DND-41 (cell line): ENCODE measurements at regions not wholly inside any gene's neighbourhood (a gene's known extent, or its start where the extent isn't known, plus 50 kb on each side); places are given as distances from the start of the nearest gene placed in this dataset.

Experiments
- ATAC-seq: fragments of 200-7000 bp; cut with Tn5 transposase; 3 replicates; pipeline ENCODE4 v1.9.1; 2021; ENCODE audit warnings: low read depth; ENCODE audit not compliant: insufficient read depth
- DNase-seq: peaks from one replicate; pipeline ENCODE4 v3.0.0-alpha.2; 2020
- H2AFZ ChIP-seq: 2 replicates; pipeline ENCODE4 v1.6.0; 2012; ENCODE audit warnings: low read depth, low read length
- H3K27ac ChIP-seq: 2 replicates; pipeline ENCODE4 v1.5.1; 2012; ENCODE audit warnings: low read length, inconsistent platforms
- H3K27me3 ChIP-seq: fragments of 200-600 bp; sonication (generic); 2 replicates; pipeline ENCODE4 v1.6.0; 2012; ENCODE audit warnings: low read length, mild to moderate bottlenecking, inconsistent platforms; ENCODE audit not compliant: insufficient read depth, poor library complexity
- H3K36me3 ChIP-seq: 2 replicates; pipeline ENCODE4 v1.5.1; 2012; ENCODE audit warnings: low read length, inconsistent platforms; ENCODE audit not compliant: insufficient read depth
- H3K4me1 ChIP-seq: 2 replicates; pipeline ENCODE4 v1.5.1; 2012; ENCODE audit warnings: mild to moderate bottlenecking, low read length; ENCODE audit not compliant: insufficient read depth
- H3K4me2 ChIP-seq: 2 replicates; pipeline ENCODE4 v1.6.0; 2012; ENCODE audit warnings: mild to moderate bottlenecking, moderate library complexity, low read length, inconsistent platforms; ENCODE audit not compliant: insufficient read depth
- H3K4me3 ChIP-seq, 2 experiments: fragments of 200-600 bp in 1 of 2; shearing (Covaris generic) in 1 of 2; 2 replicates each; pipeline ENCODE4 v1.5.1; 2012 to 2016; ENCODE audit warnings: inconsistent platforms in 2 of 2, low read length in 2 of 2, mild to moderate bottlenecking in 2 of 2, low read depth in 1 of 2, moderate library complexity in 1 of 2
- H3K79me2 ChIP-seq: 2 replicates; pipeline ENCODE4 v1.6.0; 2012; ENCODE audit warnings: low read length, inconsistent platforms; ENCODE audit not compliant: insufficient read depth
- H3K9ac ChIP-seq: 2 replicates; pipeline ENCODE4 v1.6.0; 2012; ENCODE audit warnings: low read depth, mild to moderate bottlenecking, inconsistent platforms, low read length, moderate library complexity
- H3K9me3 ChIP-seq: 2 replicates; pipeline ENCODE4 v1.5.1; 2012; ENCODE audit warnings: low read length, moderate library complexity, mild to moderate bottlenecking, inconsistent platforms; ENCODE audit not compliant: insufficient read depth, severe bottlenecking
- H4K20me1 ChIP-seq: 2 replicates; pipeline ENCODE4 v1.6.0; 2012; ENCODE audit warnings: low read length; ENCODE audit not compliant: insufficient read depth
- CTCF ChIP-seq: IDR thresholded peaks from 2 replicates; pipeline ENCODE4 v1.5.1; 2012; ENCODE audit warnings: borderline replicate concordance, low read length, moderate library complexity, mild to moderate bottlenecking; ENCODE audit not compliant: poor library complexity, severe bottlenecking; ENCODE audit errors: extremely low read depth
- EZH2 ChIP-seq: IDR thresholded peaks from 3 replicates; pipeline ENCODE4 v1.6.1; 2012; ENCODE audit warnings: borderline replicate concordance, low read depth, mild to moderate bottlenecking, moderate library complexity, low read length, inconsistent platforms; ENCODE audit not compliant: severe bottlenecking

- no peak for DNase-seq
- ATAC-seq: no peak
- H3K27me3 ChIP-seq: peaks cover 11% of the 10 kb centered on the region
- no peak overlapping the region for H3K27ac ChIP-seq
- no peak overlapping the region for H3K4me2 ChIP-seq
- H3K79me2 ChIP-seq: no peaks in the 10 kb centered on the region
- H3K9me3 ChIP-seq: no peaks in the 10 kb centered on the region
- no peak overlapping the region for H2AFZ ChIP-seq
- TF ChIP-seq CTCF (no peak), EZH2 (no peak)
- H3K9ac ChIP-seq: no peak overlapping the region
- H4K20me1 ChIP-seq: no peaks in the 10 kb centered on the region
- H3K4me3 ChIP-seq: no peak overlapping the region
- H3K36me3 ChIP-seq: no peaks in the 10 kb centered on the region
- H3K4me1 ChIP-seq: no peaks in the 10 kb centered on the region
Measured at GRCh38 chr18:5068851-5069250, 128.2 kb downstream of the AKAIN1 start.

GRCh38 chr18:5066380-5066977 lies 130.6 kb downstream of the AKAIN1 start:
- Histone ChIP-seq H3K27me3 (peaks cover 11% of the 10 kb centered on the region), H3K4me2 (no peak overlapping the region), H3K4me3 (no peak overlapping the region), H3K9me3 (no peaks in the 10 kb centered on the region), H3K27ac (no peak overlapping the region), H4K20me1 (no peaks in the 10 kb centered on the region), H3K9ac (no peak overlapping the region), H2AFZ (no peak overlapping the region), H3K79me2 (no peaks in the 10 kb centered on the region), H3K36me3 (no peaks in the 10 kb centered on the region), H3K4me1 (no peaks in the 10 kb centered on the region)
- no peak for ATAC-seq
- peak; percentile 18 for DNase-seq
- TF ChIP-seq CTCF (peak; percentile 51), EZH2 (no peak)

GRCh38 chr18:5065615-5066014 lies 131.4 kb downstream of the AKAIN1 start:
- Histone ChIP-seq H3K27ac (no peak overlapping the region), H3K4me1 (no peaks in the 10 kb centered on the region), H2AFZ (no peak overlapping the region), H3K4me3 (no peak overlapping the region), H4K20me1 (no peaks in the 10 kb centered on the region), H3K79me2 (no peaks in the 10 kb centered on the region), H3K27me3 (peaks cover 3% of the 10 kb centered on the region), H3K4me2 (no peak overlapping the region), H3K9me3 (no peaks in the 10 kb centered on the region), H3K9ac (no peak overlapping the region), H3K36me3 (no peaks in the 10 kb centered on the region)
- no peak for TF ChIP-seq CTCF
- TF ChIP-seq EZH2: no peak
- ATAC-seq: no peak
- DNase-seq: no peak
